HEK293 (cell line): ENCODE measurements at regions not wholly inside any gene's neighbourhood (a gene's known extent, or its start where the extent isn't known, plus 50 kb on each side); places are given as distances from the start of the nearest gene placed in this dataset.

Source experiments
- CTCF ChIA-PET: fragments of 350-600 bp; formaldehyde crosslinking; extraction: SDS; loops from one replicate; lab custom pipeline; 2021; ENCODE audit warnings: antibody characterized with exemption; lab: Yijun Ruan, JAX
- POLR2A ChIA-PET: fragments of 300-600 bp; formaldehyde crosslinking; extraction: SDS; loops from one replicate; lab custom pipeline; 2020; ENCODE audit warnings: antibody characterized with exemption, inconsistent platforms; lab: Yijun Ruan, JAX
- H3K27ac ChIP-seq: fragments of 200-500 bp; sonication (Bioruptor generic); 2 replicates; pipeline ENCODE4 v1.5.1; 2014; ENCODE audit warnings: low read depth, low read length, control low read depth, inconsistent platforms; ENCODE audit errors: extremely low read depth
- H3K36me3 ChIP-seq, 2 experiments: fragments of 200-500 bp in 1 of 2; sonication (Bioruptor generic) in 1 of 2; 1 replicate in 1 of 2; 2 replicates in 1 of 2; pipeline ENCODE4 v1.5.1; 2014 to 2017; ENCODE audit warnings: inconsistent platforms in 2 of 2, low read length in 2 of 2; ENCODE audit not compliant: control insufficient read depth in 2 of 2, insufficient read depth in 1 of 2
- H3K4me1 ChIP-seq: fragments of 200-500 bp; sonication (Bioruptor generic); 2 replicates; pipeline ENCODE4 v1.5.1; 2014; ENCODE audit warnings: mild to moderate bottlenecking, low read length, inconsistent platforms; ENCODE audit not compliant: control insufficient read depth, insufficient read depth
- H3K4me3 ChIP-seq: 2 replicates; pipeline ENCODE4 v1.5.1; 2011; ENCODE audit warnings: low read depth, mild to moderate bottlenecking, control low read depth, low read length, moderate library complexity
- H3K9me3 ChIP-seq: fragments of 200-500 bp; sonication (Bioruptor generic); 2 replicates; pipeline ENCODE4 v1.5.1; 2014; ENCODE audit warnings: low read depth, low read length, inconsistent platforms; ENCODE audit not compliant: control insufficient read depth, insufficient read depth
- GLIS1 ChIP-seq: fragments of 450-650 bp; formaldehyde crosslinking; IDR thresholded peaks from 2 replicates; pipeline ENCODE4 v1.5.1; 2016; ENCODE audit warnings: missing biosample characterization, missing genetic modification characterization
- SP2 ChIP-seq: fragments of 450-650 bp; formaldehyde crosslinking; IDR thresholded peaks from 2 replicates; pipeline ENCODE4 v1.5.1; 2016; ENCODE audit warnings: missing biosample characterization, missing genetic modification characterization
- ZBTB17 ChIP-seq: fragments of 450-650 bp; formaldehyde crosslinking; IDR thresholded peaks from 2 replicates; pipeline ENCODE4 v1.5.1; 2016; ENCODE audit warnings: missing biosample characterization, missing genetic modification characterization
- ZEB2 ChIP-seq: fragments of 450-650 bp; formaldehyde crosslinking; IDR thresholded peaks from 2 replicates; pipeline ENCODE4 v1.5.1; 2016; ENCODE audit warnings: missing biosample characterization, missing genetic modification characterization
- ZFP69B ChIP-seq: fragments of 450-650 bp; formaldehyde crosslinking; IDR thresholded peaks from 2 replicates; pipeline ENCODE4 v1.5.1; 2016; ENCODE audit warnings: missing biosample characterization, missing genetic modification characterization
- ZNF157 ChIP-seq: fragments of 450-650 bp; formaldehyde crosslinking; IDR thresholded peaks from 2 replicates; pipeline ENCODE4 v1.5.1; 2016; ENCODE audit warnings: missing biosample characterization, missing genetic modification characterization
- ZNF202 ChIP-seq: fragments of 450-650 bp; formaldehyde crosslinking; IDR thresholded peaks from 2 replicates; pipeline ENCODE4 v1.5.1; 2016; ENCODE audit warnings: missing biosample characterization, missing genetic modification characterization, borderline replicate concordance
- ZNF221 ChIP-seq: fragments of 450-650 bp; formaldehyde crosslinking; IDR thresholded peaks from 2 replicates; pipeline ENCODE4 v1.5.1; 2017; ENCODE audit warnings: missing biosample characterization, missing genetic modification characterization, borderline replicate concordance
- ZNF426 ChIP-seq: fragments of 450-650 bp; formaldehyde crosslinking; IDR thresholded peaks from 2 replicates; pipeline ENCODE4 v1.5.1; 2017; ENCODE audit warnings: missing biosample characterization, missing genetic modification characterization, mild to moderate bottlenecking, inconsistent platforms, moderate library complexity
- ZNF48 ChIP-seq: fragments of 450-650 bp; formaldehyde crosslinking; IDR thresholded peaks from 2 replicates; pipeline ENCODE4 v1.5.1; 2016; ENCODE audit warnings: missing biosample characterization, missing genetic modification characterization
- ZNF830 ChIP-seq: fragments of 450-650 bp; IDR thresholded peaks from 2 replicates; pipeline ENCODE4 v1.5.0; 2018; ENCODE audit warnings: missing biosample characterization, missing genetic modification characterization, low read depth, mild to moderate bottlenecking, moderate library complexity
- ZSCAN23 ChIP-seq: fragments of 450-650 bp; formaldehyde crosslinking; IDR thresholded peaks from 2 replicates; pipeline ENCODE4 v1.5.1; 2016; ENCODE audit warnings: missing biosample characterization, missing genetic modification characterization
- TF ChIP-seq, protein P1 (sequence below): fragments of 450-650 bp; formaldehyde crosslinking; IDR thresholded peaks from 2 replicates; pipeline ENCODE4 v1.5.1; 2016; ENCODE audit warnings: missing biosample characterization, missing genetic modification characterization
- TF ChIP-seq, protein P2 (sequence below): fragments of 450-650 bp; formaldehyde crosslinking; IDR thresholded peaks from 2 replicates; pipeline ENCODE4 v1.5.1; 2016; ENCODE audit warnings: missing biosample characterization, missing genetic modification characterization, borderline replicate concordance
- TF ChIP-seq, protein P3 (sequence below): fragments of 450-650 bp; formaldehyde crosslinking; IDR thresholded peaks from 2 replicates; pipeline ENCODE4 v1.5.1; 2016; ENCODE audit warnings: missing biosample characterization, missing genetic modification characterization, low read depth

DNA sequence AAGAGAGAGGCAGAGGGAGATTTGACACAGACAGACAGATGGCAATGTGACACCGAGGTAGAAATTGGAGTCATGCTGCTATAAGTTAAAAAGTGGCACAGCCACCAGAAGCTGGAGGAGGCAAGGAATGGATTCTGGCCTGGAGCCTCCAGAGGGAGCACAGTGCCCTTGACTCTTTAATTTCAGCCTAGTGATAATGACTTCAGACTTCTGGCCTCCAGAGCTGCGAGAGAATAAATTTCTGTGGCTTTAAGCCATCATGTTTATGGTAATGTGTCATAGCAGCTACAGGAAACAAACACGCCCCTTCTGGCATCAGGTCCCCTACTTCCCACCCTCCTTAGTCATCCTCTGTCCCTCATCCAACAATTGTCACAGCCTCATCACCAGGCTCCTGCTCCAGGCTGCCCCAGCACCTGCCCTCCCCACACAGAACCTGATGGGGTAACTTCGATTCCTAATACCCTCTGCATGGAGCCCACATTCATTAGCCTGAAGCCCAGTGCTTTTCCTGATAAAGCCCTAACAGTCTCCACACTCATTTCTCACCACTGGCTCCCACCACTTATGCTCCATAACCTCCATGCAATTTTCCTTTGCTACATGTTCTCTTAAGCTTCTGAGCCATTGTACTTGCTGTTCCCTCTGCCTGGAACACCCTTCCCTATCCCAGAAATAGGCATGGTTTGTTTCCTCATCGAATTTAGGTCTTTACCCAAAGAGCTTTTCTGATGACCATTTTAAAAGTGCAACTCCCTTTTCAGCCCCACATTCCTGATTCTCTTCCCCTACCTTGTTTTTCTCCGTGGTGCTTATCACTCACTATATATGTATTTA, 69.7 kb upstream of the TOX2 start (continued):
- TF ChIP-seq ZSCAN23 (tag by site-specific recombination): no peak
- no peak for TF ChIP-seq ZBTB17
- TF ChIP-seq, protein P1, sequence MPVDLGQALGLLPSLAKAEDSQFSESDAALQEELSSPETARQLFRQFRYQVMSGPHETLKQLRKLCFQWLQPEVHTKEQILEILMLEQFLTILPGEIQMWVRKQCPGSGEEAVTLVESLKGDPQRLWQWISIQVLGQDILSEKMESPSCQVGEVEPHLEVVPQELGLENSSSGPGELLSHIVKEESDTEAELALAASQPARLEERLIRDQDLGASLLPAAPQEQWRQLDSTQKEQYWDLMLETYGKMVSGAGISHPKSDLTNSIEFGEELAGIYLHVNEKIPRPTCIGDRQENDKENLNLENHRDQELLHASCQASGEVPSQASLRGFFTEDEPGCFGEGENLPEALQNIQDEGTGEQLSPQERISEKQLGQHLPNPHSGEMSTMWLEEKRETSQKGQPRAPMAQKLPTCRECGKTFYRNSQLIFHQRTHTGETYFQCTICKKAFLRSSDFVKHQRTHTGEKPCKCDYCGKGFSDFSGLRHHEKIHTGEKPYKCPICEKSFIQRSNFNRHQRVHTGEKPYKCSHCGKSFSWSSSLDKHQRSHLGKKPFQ (tag by site-specific recombination): no peak

DNA sequence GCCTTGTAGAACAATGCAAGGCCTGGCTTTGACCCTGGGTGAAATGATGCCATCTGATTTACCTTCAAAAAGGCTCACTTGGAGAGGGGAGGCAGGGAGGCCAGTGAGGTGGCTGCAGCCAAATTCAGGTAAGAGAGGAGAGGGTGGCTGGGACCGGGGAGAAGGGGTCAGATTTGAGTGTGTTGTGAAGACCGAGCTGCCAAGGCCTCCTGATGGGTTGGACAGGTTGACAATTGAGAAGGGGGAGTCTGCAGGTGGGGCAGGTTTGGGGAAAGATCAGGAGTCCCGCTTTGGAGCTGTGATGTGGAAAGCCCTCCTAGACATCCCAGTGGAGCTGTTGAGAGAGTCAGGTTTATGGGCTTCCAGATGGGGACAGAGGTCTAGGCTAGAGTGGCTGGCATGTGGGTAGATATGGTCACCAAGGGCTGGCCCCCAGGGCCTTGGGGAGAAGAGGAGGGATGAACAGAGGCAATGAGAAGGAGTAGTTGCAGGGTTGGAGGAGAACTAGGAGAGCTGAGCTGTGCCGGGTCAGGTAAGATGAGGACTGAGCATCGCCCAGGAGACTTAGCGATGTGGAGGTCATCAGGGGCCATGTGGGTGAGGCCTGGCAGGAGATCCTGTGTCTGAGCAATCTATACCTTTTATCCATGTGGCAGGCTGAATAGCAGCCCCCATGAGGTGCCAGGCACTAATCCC, 70.5 kb upstream of the TOX2 start:
- Histone ChIP-seq H3K4me3 (no peak overlapping the region), H3K36me3 (no peaks in the 10 kb centered on the region), H3K9me3 (no peaks in the 10 kb centered on the region), H3K27ac (no peak overlapping the region), H3K4me1 (peaks cover 4% of the 10 kb centered on the region; the same call in 1 of the 2 replicates)
- ChIA-PET CTCF (interaction anchor here (0.6 to 2.2 kb wide), 7 partner anchors 9 to 278 kb away, joined by 3 to 10 read pairs (median 6); no protein-coding TSS in a partner anchor), POLR2A (no interaction called here)
- TF ChIP-seq ZNF48 (tag by site-specific recombination): no peak
- TF ChIP-seq, protein P2, sequence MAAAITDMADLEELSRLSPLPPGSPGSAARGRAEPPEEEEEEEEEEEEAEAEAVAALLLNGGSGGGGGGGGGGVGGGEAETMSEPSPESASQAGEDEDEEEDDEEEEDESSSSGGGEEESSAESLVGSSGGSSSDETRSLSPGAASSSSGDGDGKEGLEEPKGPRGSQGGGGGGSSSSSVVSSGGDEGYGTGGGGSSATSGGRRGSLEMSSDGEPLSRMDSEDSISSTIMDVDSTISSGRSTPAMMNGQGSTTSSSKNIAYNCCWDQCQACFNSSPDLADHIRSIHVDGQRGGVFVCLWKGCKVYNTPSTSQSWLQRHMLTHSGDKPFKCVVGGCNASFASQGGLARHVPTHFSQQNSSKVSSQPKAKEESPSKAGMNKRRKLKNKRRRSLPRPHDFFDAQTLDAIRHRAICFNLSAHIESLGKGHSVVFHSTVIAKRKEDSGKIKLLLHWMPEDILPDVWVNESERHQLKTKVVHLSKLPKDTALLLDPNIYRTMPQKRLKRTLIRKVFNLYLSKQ (tag by site-specific recombination): no peak
- TF ChIP-seq ZNF426 (tag by site-specific recombination): no peak
- no peak for TF ChIP-seq GLIS1 (tag by site-specific recombination)
- TF ChIP-seq, protein P3, sequence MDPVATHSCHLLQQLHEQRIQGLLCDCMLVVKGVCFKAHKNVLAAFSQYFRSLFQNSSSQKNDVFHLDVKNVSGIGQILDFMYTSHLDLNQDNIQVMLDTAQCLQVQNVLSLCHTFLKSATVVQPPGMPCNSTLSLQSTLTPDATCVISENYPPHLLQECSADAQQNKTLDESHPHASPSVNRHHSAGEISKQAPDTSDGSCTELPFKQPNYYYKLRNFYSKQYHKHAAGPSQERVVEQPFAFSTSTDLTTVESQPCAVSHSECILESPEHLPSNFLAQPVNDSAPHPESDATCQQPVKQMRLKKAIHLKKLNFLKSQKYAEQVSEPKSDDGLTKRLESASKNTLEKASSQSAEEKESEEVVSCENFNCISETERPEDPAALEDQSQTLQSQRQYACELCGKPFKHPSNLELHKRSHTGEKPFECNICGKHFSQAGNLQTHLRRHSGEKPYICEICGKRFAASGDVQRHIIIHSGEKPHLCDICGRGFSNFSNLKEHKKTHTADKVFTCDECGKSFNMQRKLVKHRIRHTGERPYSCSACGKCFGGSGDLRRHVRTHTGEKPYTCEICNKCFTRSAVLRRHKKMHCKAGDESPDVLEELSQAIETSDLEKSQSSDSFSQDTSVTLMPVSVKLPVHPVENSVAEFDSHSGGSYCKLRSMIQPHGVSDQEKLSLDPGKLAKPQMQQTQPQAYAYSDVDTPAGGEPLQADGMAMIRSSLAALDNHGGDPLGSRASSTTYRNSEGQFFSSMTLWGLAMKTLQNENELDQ (tag by site-specific recombination): no peak
- TF ChIP-seq ZNF221 (tag by site-specific recombination): no peak
- TF ChIP-seq ZEB2: no peak
- no peak for TF ChIP-seq ZNF202 (tag by site-specific recombination)
- TF ChIP-seq ZNF830: no peak
- TF ChIP-seq ZFP69B (tag by site-specific recombination): no peak
- TF ChIP-seq SP2 (tag by site-specific recombination): no peak
- TF ChIP-seq ZNF157: no peak
